ENCODE measurements at regions not wholly inside any gene's neighbourhood (a gene's known extent, or its start where the extent isn't known, plus 50 kb on each side); places are given as distances from the start of the nearest gene placed in this dataset.
"Not testable (repeated sequence)": the region's sequence is repeated elsewhere in the genome, so short reads cannot be mapped to it uniquely, and the experiment has no call there.

DNA sequence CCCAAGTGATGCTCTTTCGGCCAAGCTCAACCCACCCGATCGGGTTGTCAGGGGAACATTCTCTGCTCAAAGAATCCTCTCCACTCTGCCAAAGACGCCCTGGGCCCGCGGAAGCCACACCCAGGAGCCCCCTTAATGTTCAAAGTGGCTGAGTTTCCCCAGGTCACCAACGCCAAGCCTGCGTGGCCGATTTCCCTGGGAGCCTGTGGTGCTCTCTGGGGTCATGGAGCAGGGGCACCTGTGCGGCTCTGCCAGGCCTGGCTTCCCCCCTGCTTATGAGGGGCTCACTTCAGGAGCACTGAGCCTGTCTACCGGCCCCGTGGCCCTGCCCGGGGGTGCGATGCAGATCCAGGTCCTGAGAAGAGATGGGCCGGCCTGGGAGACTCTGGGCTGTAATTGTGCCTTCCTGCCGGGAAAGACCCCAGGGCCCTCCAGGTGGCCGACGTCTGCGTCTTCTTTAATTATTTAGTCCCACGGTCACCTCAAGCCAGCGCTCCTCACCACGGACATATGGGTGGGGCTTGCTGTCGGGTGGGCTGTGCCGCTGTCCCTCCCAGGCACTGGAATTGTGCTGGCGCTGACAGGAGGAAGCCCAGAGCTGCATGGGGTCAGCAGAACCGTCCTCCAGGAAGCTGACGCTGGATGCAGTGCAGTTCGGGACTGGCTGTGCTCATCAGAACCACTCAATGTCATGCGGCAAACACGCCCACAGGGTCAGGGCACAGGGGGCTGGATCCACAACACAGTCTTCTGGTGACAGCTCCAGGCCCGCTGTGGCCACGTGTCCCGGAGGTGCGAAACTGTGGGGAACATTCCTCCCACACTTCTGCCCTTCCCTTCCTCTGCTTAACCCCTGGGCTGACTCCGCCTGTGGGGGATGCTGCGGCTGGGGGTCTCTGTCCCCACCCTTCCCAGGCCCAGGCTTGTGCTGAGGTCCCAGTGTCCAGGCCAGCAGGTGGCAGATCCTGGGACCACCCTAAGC, 267.6 kb upstream of the SFSWAP start:
- no peak for DNase-seq

DNA sequence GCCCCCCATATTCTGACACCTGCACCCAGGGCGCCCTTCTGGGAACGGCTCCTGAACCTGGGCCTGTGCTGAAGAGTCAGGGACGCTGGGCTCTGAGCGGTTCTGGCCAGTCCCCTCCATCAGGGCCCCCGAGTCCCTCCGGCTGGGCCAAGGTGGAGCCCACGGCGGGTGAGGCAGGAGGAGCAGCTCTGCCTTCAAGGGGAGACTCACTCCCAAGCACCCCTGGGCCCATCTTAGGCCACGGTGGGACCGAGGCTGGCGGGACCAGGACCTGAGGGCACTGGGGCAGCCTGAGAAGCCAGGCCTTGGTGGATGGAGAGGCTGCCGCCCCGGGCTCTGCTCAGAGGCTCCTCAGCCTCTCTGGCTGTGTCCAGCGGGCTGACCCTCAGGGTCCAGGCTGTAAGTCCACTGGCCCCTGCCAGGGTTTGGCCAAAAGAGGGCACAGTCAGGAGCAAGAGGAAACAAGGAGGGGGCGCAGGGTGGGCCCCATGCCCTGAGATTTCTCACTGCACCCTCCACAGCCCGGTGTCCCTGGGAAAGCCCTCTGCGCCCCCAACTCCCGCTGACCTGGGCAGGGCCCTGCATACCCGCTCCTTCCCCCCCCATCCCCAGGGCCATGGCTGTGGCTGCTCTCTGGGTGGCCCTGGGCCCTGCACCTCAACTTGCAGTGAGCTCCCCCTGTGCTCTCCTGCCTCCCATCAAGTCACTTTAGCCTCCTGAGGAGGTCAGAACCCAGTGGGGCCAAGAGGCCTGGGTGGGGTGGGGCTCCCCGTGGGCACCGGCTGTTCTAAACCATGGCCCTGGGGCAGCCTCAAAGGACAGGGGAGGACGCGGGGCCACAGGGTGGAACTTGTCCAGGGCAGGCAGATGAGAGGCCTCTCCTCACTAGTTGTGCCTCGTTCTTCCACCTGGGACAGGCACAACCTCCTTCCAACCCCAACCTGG, 266.4 kb upstream of the SFSWAP start:
- no peak for DNase-seq

DNA sequence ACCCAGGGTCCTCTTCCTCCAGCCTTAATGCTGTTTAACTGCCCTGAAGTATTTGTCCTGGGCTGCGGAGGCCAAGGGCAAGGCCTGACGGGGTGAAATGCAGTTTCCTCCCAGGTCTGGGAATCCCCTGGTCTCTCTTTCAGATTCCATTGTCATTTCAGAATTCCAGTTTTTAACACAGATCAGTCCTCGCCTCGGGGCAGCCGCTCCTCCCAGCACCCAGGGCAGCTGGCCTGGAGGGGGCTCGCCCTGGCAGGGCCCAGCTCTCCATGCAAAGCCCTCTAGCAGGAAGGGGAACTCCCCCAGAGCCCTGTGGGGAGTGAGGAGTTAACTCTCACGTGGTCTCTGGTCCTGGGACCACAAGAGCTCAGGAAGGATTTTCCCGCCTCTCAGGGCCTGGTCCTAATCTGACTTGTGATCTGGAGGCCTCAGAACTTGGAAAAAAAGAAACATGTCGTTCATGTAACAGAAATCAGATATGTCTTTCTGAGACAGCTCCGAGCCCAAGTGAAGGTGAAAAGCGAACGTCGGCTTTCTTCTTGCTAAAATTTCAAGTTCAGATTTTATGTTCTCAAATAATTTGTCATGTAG, 265.6 kb upstream of the SFSWAP start:
- DNase-seq = no peak

DNA sequence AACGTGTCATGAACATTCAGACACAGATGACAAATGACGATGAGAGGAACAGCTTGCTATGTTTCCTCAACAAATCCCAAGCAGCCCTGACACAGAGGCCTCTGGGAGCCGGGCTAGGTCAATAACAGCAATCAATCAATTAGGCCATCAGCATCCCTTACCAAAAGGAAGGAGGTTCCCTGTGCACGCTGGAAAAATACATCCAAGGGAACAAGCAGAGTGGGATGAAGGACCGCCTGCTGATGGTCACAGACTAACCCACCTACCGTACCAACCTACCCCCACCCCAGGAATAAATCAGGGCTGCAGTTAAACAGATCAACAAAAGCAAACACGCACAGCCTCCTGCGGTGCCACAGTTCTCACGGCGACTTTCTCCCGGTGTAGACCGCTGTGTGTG, 265.1 kb upstream of the SFSWAP start:
- no peak for DNase-seq

DNA sequence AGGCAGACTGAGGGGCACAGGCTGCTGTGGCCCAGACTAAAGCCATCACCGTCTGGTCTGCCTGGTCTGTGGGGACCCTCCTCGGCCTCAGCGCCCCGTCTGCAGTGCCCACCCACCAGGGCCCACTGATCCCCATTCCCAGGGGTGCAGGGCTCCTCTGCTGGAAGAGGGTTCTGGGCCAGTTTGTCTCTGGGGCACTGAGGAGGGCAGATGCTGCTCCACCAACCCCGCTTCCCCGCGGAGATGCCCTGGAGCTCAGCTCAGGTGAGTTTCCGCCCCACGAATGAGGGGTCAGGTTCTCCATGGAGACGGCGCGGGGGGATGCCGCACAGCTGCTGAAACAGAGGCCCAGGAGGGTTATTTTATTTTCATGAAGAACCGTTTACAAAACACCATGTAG, 263.3 kb upstream of the SFSWAP start:
- DNase-seq = not testable (repeated sequence)

DNA sequence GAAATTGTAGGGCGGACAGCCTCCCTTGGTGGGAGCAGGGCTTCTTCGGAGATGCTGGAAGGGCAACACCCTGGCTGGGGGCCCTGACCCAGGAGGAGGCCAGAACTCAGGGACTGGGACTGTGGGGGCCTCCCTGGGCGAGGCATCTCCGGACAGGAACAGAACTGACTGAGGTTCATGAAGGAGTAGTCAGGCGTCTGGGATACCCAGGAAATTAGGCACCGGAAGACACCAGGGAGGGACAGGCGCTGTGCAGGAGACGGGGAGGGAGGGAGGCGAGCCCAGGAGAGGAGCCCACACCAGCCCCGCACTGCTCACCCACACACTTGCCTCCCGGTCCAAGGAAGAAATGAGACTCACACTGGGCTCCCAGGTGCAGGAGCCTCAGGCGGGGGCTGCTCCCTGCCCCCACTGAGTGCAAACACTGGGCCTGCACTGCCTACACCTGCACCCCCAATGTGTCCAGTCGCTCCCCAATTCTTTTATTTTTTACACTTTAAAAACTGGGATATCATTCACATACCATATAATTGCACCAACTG, 262.6 kb upstream of the SFSWAP start:
- DNase-seq = no peak

DNA sequence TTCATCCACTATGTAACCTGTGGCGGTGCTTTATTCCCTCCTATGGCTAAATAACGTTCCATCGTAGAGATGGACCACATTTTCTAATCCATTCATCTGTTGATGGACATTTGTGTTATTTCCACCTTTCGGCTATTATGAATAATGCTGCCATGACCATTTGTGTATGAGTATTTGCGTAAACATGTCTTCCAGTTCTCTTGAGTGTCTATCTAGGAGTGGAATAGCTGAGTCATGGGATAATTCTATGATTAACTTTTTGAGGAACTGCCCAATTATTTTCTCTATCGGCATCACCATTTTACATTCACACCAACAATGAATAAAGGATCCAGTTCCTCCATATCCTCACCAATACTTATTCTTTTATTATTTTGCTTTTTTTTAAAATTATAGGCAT, 261.9 kb upstream of the SFSWAP start:
- no peak for DNase-seq

DNA sequence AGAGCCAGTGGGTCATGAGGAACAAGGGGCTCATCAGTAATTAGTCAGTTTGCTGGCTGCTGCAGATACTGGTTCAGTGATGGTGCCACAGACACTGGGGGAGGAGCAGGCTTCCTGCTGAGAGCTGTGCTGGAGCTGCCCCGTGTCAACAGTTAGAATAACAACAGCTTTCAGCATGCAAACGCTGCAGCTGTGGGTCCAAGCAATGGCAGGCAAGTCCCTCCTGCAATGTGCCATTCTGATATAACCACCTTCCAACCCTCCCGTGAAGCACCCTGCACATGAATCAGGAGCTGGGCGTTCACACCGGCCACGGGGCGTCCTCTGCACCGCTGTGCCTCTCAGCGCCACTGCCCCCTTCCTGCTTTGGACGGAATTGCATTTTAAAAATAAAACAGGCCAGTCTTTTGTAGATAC, 258.4 kb upstream of the SFSWAP start:
- no peak for DNase-seq

DNA sequence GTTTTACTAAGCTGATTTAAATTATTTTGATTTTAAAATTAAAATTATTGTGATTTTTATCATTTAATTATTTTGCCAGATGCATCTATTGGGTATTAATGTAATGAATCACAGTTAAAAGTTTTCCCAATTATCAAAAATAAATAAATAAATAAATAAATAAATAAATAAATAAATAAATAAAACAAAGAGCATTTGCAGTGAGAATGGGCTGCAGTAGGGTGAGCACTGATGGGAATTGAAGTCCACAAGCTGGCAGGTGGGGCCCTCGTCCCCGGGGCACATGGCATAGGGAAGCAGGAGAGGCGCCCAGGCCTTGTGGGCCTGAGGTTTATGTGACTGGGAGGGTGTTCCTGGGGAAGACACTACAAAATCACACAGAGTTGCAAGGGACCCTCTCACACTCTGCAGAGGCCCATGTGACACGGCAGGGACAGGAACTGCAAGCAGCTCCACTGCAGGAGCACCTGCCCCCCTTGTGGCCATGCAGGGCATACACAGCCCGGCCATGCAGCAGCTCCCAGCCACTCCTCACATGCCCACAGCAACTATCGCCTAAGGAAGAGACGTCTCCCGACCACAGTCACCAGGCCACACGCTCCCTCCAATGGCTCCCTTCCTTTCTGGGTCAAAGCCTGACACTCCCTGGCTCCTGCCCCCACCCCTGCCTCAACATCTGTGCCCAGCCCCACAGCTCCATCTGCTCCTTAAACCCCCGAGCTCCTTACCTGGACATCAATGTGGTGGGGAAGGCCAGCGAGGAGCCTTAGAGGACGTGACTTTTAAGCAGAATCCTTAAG, 256.3 kb upstream of the SFSWAP start:
- peak; percentile 53 for DNase-seq

DNA sequence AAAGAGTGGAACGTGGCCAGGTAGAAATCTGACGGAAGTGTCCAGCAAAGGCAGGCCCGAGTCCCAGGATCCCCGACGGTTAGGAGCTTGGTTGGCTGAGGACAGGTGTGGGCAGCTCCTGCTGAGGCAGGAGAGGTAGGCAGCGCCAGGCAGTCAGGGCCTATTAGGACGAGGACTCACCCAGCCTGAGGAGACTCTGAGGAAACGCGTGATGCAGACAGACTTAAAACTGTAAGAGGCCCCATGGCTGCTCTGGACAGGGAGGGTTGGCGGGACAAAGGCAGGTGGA, 255.7 kb upstream of the SFSWAP start:
- no peak for DNase-seq

DNA sequence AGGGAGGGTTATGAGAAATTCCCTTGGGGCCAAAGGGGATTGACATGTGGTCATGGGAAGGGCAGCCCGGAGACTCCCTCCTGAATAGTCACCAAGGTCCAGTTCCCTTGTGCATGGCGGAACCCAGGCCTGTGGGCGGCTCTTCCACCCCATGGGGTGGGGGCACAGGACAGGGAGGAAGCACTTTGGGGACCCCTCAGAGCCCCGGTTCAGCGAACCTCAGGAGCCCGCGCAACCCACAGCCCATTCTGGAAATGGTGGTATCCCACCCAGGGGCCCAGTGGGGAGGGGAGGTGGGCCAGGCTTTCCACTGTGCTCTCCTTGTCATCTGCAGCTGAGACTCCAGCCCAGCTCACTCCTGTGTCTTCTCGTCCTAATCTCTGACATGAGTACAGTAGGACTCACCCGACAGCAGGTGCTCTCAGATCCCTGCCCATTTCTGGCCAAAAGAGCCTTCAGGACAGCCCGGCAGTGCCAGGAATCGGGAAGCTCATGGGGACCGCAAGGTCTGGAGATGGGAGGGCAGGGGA, 255.2 kb upstream of the SFSWAP start:
- no peak for DNase-seq

DNA sequence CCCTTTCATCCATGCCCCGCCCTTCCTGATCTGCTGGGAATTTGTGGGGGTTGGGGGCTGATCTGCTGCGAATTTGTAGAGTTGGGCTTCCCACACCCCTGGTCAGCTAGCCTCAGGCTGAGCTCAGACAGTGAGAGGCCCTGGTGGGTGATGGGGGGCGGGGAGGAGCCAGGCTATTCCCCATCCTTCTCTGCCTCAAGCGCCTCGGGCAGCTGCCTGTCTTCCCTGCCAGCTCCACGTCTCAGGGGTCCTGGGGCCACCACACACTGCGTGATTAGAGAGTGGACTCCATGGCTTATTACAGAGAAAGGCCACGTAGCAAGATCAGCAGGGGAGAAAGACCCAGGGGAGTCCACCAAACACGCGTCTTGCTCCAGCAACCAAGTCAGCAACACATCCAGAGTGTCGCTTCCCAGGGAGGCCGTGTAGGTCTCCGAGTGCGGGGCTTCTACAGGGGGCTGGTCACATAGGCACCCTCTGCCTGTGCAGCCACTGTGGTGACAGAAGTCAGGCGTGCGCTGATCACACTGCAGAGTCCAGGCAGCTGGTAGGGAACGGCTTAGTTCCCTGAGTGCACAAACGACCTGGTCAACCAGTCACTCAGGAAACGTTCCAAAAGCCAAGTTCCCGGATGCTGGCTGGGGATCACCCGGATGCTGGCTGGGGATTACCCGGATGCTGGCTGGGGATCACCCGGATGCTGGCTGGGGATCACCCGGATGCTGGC, 254.4 kb upstream of the SFSWAP start:
- no peak for DNase-seq

DNA sequence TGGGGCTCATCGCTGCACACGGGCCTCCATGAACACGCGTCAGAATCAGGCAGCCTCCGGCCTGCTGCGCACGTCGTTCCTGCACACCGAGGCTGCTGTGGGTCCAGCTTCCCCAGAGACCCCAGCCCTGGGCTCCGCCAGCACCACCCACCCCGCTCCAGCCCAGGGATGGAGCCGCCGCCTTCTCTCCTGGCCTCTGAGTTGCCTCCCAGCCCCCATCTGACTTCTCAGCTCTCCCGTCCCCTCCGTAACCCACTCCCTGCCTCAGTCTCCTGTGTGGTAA, 253.9 kb upstream of the SFSWAP start:
- DNase-seq = no peak

DNA sequence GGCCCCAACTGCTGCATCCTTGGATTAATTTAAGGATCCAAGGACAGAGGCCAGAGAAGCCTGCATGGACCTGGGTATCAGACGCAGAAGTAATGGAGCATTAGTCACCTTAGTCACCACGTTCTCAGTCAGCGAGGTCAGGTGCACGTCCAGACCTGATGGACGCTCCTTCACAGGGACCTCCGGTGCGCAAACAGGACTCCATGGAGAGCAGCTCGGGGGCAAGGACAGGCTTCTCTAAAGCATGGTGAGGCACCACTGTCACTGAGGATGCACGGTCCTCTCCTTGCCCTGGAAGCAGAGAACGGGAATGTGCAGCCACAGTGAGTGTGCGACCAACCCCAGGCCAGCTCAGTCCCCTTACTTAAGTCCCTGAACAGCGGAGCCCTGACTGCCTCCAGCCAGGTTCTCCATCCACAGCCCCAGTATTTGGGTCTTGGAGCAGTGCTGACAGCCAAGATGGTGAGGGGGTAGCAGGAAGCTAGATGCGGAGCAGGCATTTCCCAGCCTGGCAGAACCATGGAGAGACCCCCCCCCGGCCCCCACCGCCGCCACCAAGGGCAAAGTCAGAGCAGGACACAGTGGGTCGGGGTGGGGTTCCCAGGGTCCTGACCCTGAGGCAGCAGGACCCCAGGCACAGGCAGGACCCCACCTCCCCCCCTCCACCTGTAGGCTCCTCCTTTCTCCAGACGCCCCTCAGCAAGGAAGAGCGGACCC, 253.4 kb upstream of the SFSWAP start:
- no peak for DNase-seq

DNA sequence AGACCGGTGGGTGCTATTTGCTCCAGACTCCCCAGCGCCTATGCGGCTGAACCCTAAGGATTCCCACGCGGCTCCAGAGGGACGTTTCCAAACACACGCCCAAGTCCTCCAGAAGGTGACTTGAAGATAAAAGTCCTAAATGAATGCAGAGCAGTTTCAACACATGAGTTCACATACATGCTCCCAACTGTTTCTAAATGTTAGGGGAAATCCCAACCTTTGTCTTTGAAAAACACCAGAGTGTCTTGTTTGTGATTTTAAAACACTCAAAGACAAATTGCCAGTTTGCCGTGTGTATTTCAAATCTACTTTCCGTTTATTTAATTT, 252.9 kb upstream of the SFSWAP start:
- DNase-seq = no peak

DNA sequence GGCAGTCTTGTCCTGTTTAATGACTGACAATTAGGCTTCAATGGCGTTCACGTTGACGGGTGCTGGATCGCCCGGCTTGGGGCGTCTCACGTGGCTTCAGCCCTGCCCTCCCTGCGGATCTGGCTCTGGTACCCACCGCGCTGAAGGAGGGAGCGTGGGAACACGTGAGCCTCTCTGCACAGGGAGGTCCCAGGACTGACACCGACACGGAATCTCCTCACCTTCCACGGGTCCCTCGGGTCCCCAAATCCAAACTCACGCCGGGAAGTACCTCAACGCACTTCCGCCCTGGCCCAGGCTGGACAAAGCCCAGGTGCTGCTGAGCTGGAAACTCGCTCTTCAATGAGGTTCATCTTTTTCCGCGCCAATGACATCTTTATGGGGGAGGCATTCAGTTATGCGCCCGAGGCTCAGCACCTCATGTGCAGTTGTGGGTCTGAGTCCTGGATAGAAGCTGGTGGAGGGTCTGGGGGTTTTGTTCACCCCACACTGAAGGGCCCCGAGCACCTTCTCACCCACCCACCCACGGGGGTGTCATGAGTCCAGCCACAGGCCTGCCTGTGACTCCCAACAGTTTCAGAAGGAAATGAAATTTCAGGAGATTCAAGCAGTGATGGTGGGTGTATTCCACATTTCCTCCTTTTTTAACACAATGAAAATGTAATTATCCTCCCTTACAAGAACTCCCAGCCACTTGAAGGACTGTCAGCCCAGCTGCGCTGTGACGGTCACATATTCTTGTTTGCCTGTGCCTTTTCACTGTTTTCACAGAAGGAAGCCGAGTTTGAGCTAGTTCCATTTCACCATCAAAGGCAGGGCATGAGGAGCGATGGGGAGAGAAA, 251.7 kb upstream of the SFSWAP start:
- DNase-seq = no peak

DNA sequence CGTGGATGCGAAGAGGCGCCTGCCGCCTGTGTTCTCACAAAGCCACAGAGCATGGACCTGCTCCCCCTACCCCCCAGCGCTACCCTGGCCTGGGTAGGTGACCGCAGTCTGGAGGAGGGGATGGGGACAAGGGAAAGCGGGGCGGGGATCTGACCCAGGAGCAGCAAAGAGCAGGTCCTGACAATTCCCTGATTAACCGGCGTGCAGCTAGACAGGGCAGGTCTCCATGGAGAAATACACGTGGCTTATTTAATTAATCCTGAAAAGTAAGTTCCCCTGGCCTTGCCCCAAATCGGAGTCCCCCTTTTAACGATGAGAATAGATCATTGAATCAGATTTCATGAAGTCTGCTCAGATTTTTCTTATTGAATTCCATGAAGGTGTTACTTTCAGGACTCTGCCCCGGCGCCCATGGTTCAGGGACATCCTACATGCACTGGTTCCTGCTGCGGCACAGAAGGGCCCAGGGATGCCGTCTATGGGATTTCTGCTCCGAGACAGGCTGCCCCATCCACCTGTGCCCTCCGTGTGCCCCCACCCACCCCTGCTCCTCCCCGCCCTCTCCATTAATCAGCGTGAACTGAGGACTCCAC, 251.0 kb upstream of the SFSWAP start:
- no peak for DNase-seq

DNA sequence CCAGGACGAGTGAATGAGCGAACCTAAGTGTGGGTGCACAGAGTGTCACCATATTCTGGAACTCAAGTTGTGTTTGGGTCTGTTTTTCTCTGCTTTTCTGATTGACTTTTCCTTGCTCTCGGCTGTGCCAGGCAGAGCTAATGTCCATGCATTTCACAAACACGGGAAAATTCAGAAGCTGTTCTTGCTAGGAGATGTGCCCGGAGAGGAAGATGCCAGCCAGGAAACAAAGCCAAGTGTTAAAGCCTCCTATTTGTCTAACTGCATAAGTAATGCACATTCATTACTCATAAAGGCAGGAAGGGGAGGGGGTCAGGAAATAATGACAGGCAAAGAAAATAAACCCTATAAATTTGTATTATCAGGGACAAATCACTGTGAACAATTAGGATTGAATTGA, 250.4 kb upstream of the SFSWAP start:
- DNase-seq = no peak

DNA sequence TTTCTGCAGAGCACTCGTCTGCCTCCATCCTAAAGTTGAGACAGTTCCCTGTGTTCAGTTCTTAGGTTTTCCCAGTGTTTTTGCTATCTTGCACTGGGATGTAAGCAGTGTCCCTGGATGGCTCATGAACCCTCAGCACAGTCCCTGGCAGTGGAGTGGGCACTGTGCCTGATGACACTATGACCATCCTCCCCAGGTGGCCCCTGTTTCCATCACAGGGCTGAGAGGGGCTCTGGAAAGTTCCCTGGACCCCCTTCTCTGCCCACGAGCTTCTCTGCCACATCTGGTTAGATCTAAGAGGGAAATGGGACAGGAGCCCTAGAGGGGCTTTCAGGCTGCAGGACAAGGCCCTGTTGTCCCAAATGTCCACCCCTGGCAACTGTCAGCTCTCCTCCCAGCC, 249.8 kb upstream of the SFSWAP start:
- DNase-seq = no peak

DNA sequence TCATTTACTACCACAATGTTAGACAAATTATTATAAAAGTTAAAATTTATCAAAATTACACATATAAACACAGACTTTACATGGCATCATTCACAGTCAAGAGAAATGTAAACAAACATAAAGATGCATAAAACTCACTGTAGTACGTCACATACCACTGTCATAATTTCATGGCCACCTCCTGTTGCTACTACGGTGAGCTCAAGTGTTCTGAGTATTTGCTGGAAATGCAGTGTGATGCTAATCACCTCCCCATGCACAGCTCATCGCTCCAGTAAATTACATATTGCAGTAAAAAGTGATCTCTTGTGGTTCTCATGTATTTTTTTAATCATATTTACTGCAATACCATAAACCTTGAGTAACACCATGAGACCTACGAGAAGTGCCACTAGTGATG, 247.7 kb upstream of the SFSWAP start:
- no peak for DNase-seq

Data from COR-L47 (cell line).